ENCODE measurements at regions not wholly inside any gene's neighbourhood (a gene's known extent, or its start where the extent isn't known, plus 50 kb on each side); places are given as distances from the start of the nearest gene placed in this dataset.

DNA sequence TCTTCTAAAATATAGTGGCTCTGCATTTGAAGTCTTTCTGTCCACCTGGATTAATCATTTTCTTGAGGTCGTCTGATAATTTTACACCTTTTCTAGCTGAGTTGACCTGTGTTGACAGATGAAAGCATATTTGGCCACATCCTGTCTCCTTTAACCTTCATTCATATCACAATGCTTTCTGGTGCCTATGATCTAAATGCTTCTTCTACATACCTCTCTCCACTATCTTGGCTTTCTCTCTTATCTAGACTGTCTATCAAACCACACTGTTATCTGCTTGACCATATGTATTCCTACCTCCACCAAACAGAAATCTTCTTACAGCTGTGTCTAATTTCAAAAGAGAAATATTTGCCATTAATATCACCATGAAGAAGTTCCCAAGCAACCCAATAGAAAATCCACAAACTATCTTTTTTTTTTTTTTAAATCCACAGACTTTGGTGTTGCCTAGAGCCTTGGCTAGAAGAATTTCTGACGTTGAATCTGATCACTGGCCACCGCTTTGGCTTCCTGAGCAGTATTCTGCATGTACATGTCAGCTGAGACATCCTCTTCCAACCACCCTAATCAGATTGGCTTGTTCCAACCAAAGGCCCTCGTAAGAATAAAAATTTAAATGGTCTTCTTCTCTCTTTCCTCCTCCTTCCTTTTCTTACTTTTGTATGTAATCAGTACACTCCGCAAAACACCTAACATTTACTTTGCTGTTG lies 66.3 kb upstream of the SP4 start:
- DNase-seq, result no peak
- ATAC-seq, result no peak

GRCh38 chr7:21364801-21365271 lies 63.0 kb upstream of the SP4 start:
- DNase-seq (no peak), ATAC-seq (peak; percentile 58)

DNA sequence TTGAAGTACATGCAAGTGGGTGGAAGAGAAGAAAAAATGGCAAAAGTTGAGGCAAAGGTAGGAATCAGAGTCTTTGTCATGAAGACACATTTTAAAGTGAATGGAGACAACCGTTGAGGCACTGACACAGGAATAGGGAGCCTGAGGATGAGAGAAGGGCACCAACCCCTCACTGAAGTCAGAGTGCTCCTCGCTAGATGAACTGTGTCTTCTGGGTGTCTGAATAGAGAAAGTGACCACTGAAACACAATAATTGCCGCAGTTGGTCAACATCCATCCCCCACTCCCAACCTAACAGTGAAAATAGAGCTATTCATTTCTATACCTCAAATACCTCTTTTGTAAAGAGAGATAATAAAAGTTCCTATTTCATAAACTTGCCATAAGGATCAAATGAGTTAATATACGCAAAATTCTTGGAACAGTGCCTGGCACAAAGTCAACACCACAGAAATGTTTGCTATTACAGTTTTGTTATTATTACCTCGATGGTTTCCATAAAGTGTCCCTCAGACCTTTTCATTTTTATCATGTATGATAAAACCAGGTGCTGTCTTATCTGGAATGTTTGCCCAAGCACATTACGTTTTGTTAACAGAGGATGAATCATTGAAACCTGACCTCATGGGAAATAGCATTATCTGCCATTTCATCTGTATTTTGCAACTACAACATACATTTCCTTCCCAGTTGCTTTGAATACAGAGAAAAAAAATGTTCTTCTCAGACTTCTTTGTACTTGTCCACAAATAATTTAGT lies 61.8 kb upstream of the SP4 start:
- DNase-seq (no peak), ATAC-seq (no peak)

DNA sequence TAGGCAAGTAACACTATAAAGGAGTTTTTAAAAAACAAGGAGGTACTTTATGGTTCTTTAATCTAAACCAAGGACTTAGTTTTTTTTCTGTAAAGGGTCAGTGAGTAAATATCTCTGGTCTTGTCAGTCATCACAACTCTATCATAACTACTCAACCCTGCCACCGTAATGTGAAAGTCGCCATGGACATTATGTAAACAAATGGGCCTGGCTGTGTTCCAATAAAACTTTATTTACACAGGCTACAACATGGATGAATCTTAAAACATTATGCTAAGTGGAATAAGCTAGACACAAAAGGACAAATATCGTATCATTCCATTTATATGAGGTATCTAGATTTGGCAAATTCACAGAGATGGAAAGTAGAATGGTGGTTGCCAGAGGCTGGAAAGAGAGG lies 60.8 kb upstream of the SP4 start:
- ATAC-seq (no peak), DNase-seq (no peak)

GRCh38 chr7:21367537-21367936 lies 60.3 kb upstream of the SP4 start:
- ATAC-seq, result no peak

DNA sequence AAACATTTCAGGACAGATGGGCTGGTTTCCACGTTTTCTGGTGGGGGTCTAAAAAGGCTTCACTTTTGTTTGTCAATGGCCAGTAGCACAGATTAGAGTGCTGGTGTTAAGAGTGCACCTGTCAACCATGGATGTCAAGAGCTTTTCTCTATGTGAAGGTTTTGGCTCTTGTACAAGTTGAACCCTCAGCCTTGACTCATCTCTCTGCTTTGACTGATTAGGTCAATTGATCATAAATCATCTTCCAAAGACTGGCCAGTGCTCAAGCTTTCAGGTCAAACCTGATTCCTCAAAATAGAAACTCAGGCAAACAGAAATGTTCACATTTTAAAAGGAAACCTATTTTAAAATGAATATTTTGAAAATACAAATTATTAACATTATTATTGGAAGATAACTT lies 59.6 kb upstream of the SP4 start:
- ATAC-seq (no peak), DNase-seq (no peak)

More at GRCh38 chr7:21367537-21367936, 60.3 kb upstream of the SP4 start:
- DNase-seq, result no peak

DNA sequence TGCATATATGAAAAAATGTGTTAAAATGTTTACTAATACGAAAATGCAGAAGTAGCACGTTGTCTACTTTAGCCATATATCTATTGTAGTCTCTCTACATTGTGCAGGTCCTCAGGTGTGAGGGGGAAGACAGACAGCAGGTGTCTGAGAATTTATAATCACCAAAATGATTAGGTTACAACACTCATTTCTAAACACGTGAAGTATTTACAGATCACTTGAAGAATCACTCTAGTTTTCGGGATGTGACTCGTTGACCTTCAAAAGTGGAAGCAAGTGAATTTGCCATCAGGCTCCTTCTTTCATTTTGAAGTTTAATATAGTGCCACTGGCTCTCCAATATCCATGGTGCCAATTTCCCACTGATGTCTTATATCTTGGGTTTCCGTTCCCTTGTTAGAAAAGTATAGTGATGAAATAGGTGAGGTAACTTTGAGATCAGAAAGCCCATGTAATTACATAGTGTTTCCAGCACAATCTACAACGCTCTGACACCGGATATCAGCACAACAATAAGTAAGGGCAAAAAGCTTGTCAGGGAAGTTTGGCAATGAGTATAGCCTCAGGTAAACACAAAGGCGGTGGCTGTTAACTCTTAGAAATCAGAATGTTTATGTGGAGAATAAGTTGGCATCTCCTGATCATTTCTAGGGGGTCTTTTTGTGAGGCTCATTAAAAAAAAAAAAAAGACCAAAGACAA lies 57.5 kb upstream of the SP4 start:
- DNase-seq (no peak), ATAC-seq (peak; percentile 19)

- DNase-seq (no peak), ATAC-seq (no peak)
These were observed 56.5 kb upstream of the SP4 start for GRCh38 chr7:21371360-21371759.

- ATAC-seq (no peak), DNase-seq (no peak)
These were observed 54.9 kb upstream of the SP4 start for GRCh38 chr7:21373031-21373430.

- DNase-seq, result no peak
- no peak for ATAC-seq
These were observed 53.7 kb upstream of the SP4 start for GRCh38 chr7:21374134-21374533.

DNA sequence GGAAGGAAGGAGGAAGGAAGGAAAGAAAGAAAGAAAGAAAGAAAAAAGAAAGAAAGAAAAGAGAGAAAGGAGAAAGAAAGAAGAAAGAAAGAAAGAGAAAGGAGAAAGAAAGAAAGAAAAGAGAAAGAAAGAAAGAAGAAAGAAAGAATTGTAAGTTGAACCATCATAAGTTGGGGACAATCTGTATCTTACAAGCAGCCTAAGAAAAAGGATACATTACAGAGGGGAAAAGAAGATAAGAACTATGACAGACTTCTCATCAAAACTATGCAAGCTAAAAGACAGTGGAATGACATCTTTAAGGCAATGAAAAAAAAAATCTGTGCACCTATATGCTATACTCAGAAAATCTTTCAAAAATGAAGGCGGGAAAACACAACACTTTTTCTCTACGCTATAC lies 50.3 kb upstream of the SP4 start:
- DNase-seq, result no peak
- ATAC-seq, result no peak

Data from stimulated activated naive CD8-positive, alpha-beta T cell treated with anti-CD3 and anti-CD28 coated beads, Interleukin-15, Interleukin-2, amounts not matched to agents 100 U/mL and 50 U/mL, for 24 hours (primary cell).